Psoas muscle (tissue), 7 donors: ENCODE measurements at regions not wholly inside any gene's neighbourhood (a gene's known extent, or its start where the extent isn't known, plus 50 kb on each side); places are given as distances from the start of the nearest gene placed in this dataset.
"Not testable (repeated sequence)": the region's sequence is repeated elsewhere in the genome, so short reads cannot be mapped to it uniquely, and the experiment has no call there.

Source experiments
- ATAC-seq, 4 donors: fragments of 200-7000 bp; cut with Tn5 transposase; one replicate each; pipeline ENCODE4 v1.9.1; 2020; ENCODE audit warnings: moderate library complexity in 3 of 4, mild to moderate bottlenecking in 2 of 4
- DNase-seq, 2 donors: peaks; one replicate each; pipeline ENCODE4 v3.0.0-alpha.2; 2020
- H3K27ac ChIP-seq: fragments of 200-600 bp; one replicate; pipeline ENCODE4 v1.8.0; 2022
- H3K27me3 ChIP-seq, 3 donors: fragments of 200-600 bp in 1 of 3; one replicate each; pipeline versions ENCODE4 v1.6.1 to v1.8.0; 2013 to 2022; ENCODE audit warnings: low read length in 2 of 3, mild to moderate bottlenecking in 2 of 3, moderate library complexity in 1 of 3; ENCODE audit not compliant: insufficient read depth in 3 of 3
- H3K36me3 ChIP-seq, 2 donors: fragments of 200-600 bp in 1 of 2; one replicate each; pipeline versions ENCODE4 v1.6.1 to v1.8.0; 2013 to 2022; ENCODE audit warnings: low read depth in 1 of 2, mild to moderate bottlenecking in 1 of 2, moderate library complexity in 1 of 2; ENCODE audit not compliant: insufficient read depth in 1 of 2
- H3K4me1 ChIP-seq: fragments of 200-600 bp; one replicate; pipeline ENCODE4 v1.8.0; 2022
- H3K4me3 ChIP-seq: fragments of 200-600 bp; one replicate; pipeline ENCODE4 v1.8.0; 2022; ENCODE audit warnings: mild to moderate bottlenecking
- H3K9me3 ChIP-seq: fragments of 200-600 bp; one replicate; pipeline ENCODE4 v1.8.0; 2022
- WGBS, 3 donors: extraction: QIAGEN DNeasy Blood & Tissue Kit; methylation state at CpG; one replicate each; pipeline versions ENCODE4 v1.1.6 to v1.1.7; 2013; 5-methylcytosine and 5-hydroxymethylcytosine counted together
- intact Hi-C, 2 donors: fragments of 100-400 bp; cut with DNase I; formaldehyde crosslinking; loops; one replicate each; pipeline versions ENCODE4 v1.11.0 to v1.14.2; 2022
- TF ChIP-seq, protein P1 (sequence below): fragments of 200-600 bp; IDR thresholded peaks from one replicate; pipeline ENCODE4 v1.8.0; 2022; ENCODE audit warnings: antibody characterized with exemption
- donor health status: healthy with polysubstance abuse.
- donor health status: DM: no; HTN: no; CAD: no; lungs with moderate emphysema.
- donor health status: Bipolar disorder and iron deficiency.
- donor health status: healthy.
- donor health status: DM: yes; HTN: yes; CAD: no.
- donor health status: DM: no; HTN: no; CAD: no.
- donor health status: DM: yes; HTN: yes; CAD: no.

GRCh38 chr12:67482751-67483661 is 165.5 kb upstream of the DYRK2 start:
- TF ChIP-seq, protein P1, sequence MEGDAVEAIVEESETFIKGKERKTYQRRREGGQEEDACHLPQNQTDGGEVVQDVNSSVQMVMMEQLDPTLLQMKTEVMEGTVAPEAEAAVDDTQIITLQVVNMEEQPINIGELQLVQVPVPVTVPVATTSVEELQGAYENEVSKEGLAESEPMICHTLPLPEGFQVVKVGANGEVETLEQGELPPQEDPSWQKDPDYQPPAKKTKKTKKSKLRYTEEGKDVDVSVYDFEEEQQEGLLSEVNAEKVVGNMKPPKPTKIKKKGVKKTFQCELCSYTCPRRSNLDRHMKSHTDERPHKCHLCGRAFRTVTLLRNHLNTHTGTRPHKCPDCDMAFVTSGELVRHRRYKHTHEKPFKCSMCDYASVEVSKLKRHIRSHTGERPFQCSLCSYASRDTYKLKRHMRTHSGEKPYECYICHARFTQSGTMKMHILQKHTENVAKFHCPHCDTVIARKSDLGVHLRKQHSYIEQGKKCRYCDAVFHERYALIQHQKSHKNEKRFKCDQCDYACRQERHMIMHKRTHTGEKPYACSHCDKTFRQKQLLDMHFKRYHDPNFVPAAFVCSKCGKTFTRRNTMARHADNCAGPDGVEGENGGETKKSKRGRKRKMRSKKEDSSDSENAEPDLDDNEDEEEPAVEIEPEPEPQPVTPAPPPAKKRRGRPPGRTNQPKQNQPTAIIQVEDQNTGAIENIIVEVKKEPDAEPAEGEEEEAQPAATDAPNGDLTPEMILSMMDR, result no peak
- intact Hi-C loops, result no loop called here
- Histone ChIP-seq H3K9me3 (no peaks in the 10 kb centered on the region), H3K4me1 (peaks cover 18% of the 10 kb centered on the region), H3K4me3 (no peak overlapping the region), H3K27me3 (no peaks in the 10 kb centered on the region), H3K27ac (peak overlapping the region; percentile 31), H3K36me3 (no peaks in the 10 kb centered on the region)
- ATAC-seq (peak; percentile 40 to 83 (median 62)), DNase-seq (peak; percentile 46 to 72)
- WGBS, 3 donors, result 20 to 31% (median 25%) methylated on average over 6 of the region's 6 CpGs

- DNase-seq (no peak), ATAC-seq (peak in 3 of 4 donors; percentile 34 to 38 (median 35))
- H3K4me3 ChIP-seq, result no peak overlapping the region
- no peaks in the 10 kb centered on the region for H3K36me3 ChIP-seq
- intact Hi-C loops, result no loop called here
- H3K27me3 ChIP-seq, result no peaks in the 10 kb centered on the region
- H3K9me3 ChIP-seq, result no peaks in the 10 kb centered on the region
- H3K4me1 ChIP-seq, result peaks cover 18% of the 10 kb centered on the region
- H3K27ac ChIP-seq, result peak overlapping the region; percentile 14
- TF ChIP-seq, protein P1, result no peak
- WGBS, 3 donors, result 37 to 63% (median 43%) methylated on average over 3 of the region's 3 CpGs
These were observed 164.5 kb upstream of the DYRK2 start for GRCh38 chr12:67483871-67484554.

- H3K27me3 ChIP-seq, result no peaks in the 10 kb centered on the region
- TF ChIP-seq, protein P1, result no peak
- H3K36me3 ChIP-seq, result no peaks in the 10 kb centered on the region
- no peak overlapping the region for H3K4me3 ChIP-seq
- 83 to 86% (median 86%) methylated on average over 4 of the region's 4 CpGs for WGBS, 3 donors
- DNase-seq, result no peak
- H3K4me1 ChIP-seq, result peaks cover 18% of the 10 kb centered on the region
- H3K9me3 ChIP-seq, result peaks cover 2% of the 10 kb centered on the region
- no peak for ATAC-seq
- intact Hi-C loops, result no loop called here
- H3K27ac ChIP-seq, result no peak overlapping the region
These were observed 163.6 kb upstream of the DYRK2 start for GRCh38 chr12:67484791-67485480.

DNA sequence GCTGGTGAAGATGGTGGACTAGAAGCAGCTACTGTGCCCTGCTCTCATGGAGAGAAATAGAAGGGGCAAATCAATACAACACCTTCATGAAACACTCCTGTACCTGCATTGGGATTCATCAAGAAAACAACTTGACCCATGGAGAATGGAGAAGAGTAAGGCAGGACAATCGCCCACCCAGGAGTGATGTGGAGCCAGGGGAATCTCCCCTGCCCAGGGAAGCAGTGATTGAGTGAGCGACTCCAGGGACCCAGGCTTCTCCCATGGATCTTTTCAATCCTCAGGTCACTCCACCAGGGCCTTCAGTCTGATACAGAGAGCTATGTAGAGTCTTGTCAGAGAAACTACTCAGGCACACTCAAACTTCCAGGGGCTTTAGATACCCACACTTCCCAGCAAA is 161.9 kb upstream of the DYRK2 start:
- ATAC-seq, result no peak
- peaks cover 18% of the 10 kb centered on the region for H3K4me1 ChIP-seq
- WGBS, 3 donors, result 89 to 94% (median 93%) methylated on average over 2 of the region's 2 CpGs
- H3K27me3 ChIP-seq, result no peaks in the 10 kb centered on the region
- no peaks in the 10 kb centered on the region for H3K36me3 ChIP-seq
- H3K27ac ChIP-seq, result no peak overlapping the region
- intact Hi-C loops, result no loop called here
- H3K4me3 ChIP-seq, result no peak overlapping the region
- no peak for DNase-seq
- TF ChIP-seq, protein P1, result no peak
- peaks cover 2% of the 10 kb centered on the region for H3K9me3 ChIP-seq

DNA sequence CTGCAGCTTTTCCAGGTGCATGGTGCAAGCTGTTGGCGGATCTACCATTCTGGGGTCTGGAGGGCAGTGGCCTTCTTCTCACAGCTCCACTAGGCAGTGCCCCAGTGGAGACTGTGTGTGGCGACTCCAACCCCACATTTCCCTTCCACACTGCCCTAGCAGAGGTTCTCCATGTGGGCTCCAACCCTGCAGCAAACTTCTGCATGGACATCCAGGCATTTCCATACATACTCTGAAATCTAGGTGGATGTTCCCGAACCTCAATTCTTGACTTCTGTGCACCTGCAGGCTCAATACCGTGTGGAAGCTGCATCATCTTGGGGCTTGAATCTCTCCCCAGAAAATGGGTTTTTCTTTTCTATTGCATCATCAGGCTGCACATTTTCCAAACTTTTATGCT is 160.2 kb upstream of the DYRK2 start:
- 91 to 93% (median 92%) methylated on average over 4 of the region's 4 CpGs for WGBS, 3 donors

More for the DNA sequence above, 160.2 kb upstream of the DYRK2 start:
- ATAC-seq, H3K27ac ChIP-seq, DNase-seq, intact Hi-C loops, H3K4me3 ChIP-seq, H3K9me3 ChIP-seq, H3K27me3 ChIP-seq, H3K4me1 ChIP-seq, H3K36me3 ChIP-seq: not testable (repeated sequence)
